Superior temporal gyrus (tissue), 1 donor: ENCODE measurements at regions not wholly inside any gene's neighbourhood (a gene's known extent, or its start where the extent isn't known, plus 50 kb on each side); places are given as distances from the start of the nearest gene placed in this dataset.

Source experiments
- DNase-seq: peaks from one replicate; pipeline ENCODE4 v3.0.0-alpha.2; 2016; ENCODE audit errors: extremely low spot score

GRCh38 chr3:99126316-99126715 is 224.8 kb upstream of the DCBLD2 start:
- no peak for DNase-seq

- DNase-seq: no peak
These were observed 217.9 kb upstream of the DCBLD2 start for GRCh38 chr3:99119385-99119784.

GRCh38 chr3:99118381-99118780 is 216.9 kb upstream of the DCBLD2 start:
- no peak for DNase-seq

- DNase-seq: no peak
These were observed 213.2 kb upstream of the DCBLD2 start for GRCh38 chr3:99114565-99115291.

- DNase-seq: no peak
These were observed 209.7 kb upstream of the DCBLD2 start for GRCh38 chr3:99111235-99111634.

GRCh38 chr3:99110401-99110800 is 208.9 kb upstream of the DCBLD2 start:
- DNase-seq: no peak

- DNase-seq: no peak
These were observed 207.0 kb upstream of the DCBLD2 start for GRCh38 chr3:99108508-99108907.

GRCh38 chr3:99094606-99095005 is 193.1 kb upstream of the DCBLD2 start:
- no peak for DNase-seq

GRCh38 chr3:99087277-99087676 is 185.8 kb upstream of the DCBLD2 start:
- no peak for DNase-seq

- DNase-seq: no peak
These were observed 183.3 kb upstream of the DCBLD2 start for GRCh38 chr3:99084826-99085225.

GRCh38 chr3:99084156-99084555 is 182.7 kb upstream of the DCBLD2 start:
- no peak for DNase-seq

- peak; percentile 56 for DNase-seq
These were observed 169.6 kb upstream of the DCBLD2 start for GRCh38 chr3:99071096-99071495.

GRCh38 chr3:99069973-99070372 is 168.5 kb upstream of the DCBLD2 start:
- no peak for DNase-seq

- no peak for DNase-seq
These were observed 165.4 kb upstream of the DCBLD2 start for GRCh38 chr3:99066863-99067262.

GRCh38 chr3:99049164-99049563 is 147.7 kb upstream of the DCBLD2 start:
- DNase-seq: no peak

GRCh38 chr3:99041747-99042146 is 140.3 kb upstream of the DCBLD2 start:
- DNase-seq: no peak

- DNase-seq: no peak
These were observed 130.3 kb upstream of the DCBLD2 start for GRCh38 chr3:99031778-99032177.

GRCh38 chr3:99023590-99024192 is 122.2 kb upstream of the DCBLD2 start:
- DNase-seq: peak; percentile 79

- no peak for DNase-seq
These were observed 120.0 kb upstream of the DCBLD2 start for GRCh38 chr3:99021466-99021865.

GRCh38 chr3:99016452-99016851 is 115.0 kb upstream of the DCBLD2 start:
- DNase-seq: no peak

- no peak for DNase-seq
These were observed 112.4 kb upstream of the DCBLD2 start for GRCh38 chr3:99013777-99014315.

- no peak for DNase-seq
These were observed 111.6 kb upstream of the DCBLD2 start for GRCh38 chr3:99013077-99013476.

- DNase-seq: no peak
These were observed 110.6 kb upstream of the DCBLD2 start for GRCh38 chr3:99012051-99012450.
